ENCODE measurements at regions not wholly inside any gene's neighbourhood (a gene's known extent, or its start where the extent isn't known, plus 50 kb on each side); places are given as distances from the start of the nearest gene placed in this dataset.
"Not testable (repeated sequence)": the region's sequence is repeated elsewhere in the genome, so short reads cannot be mapped to it uniquely, and the experiment has no call there.

DNA sequence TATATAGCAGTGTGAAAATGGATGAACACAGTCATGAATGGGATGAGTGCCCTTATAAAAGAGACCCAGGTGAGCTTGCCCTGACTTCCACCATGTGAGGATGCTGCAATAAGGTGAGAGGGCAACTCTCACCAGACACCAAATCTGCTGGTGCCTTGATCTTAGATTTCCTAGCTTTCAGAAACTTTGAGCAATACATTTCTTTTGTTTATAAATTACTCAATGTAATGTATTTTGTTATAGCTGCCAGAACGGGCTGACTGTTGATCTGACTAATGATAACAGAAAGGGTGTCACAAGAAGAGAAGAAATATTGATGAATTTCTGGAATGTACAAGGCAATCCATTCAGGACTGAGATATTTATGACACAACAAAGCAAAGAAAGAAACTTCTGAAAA, 180.5 kb downstream of the MCHR2 start:
- Histone ChIP-seq H3K36me3 (ENCODE audit: insufficient read depth, low read length) (no peaks in the 10 kb centered on the region), H3K27me3 (ENCODE audit: insufficient read depth, low read length) (no peaks in the 10 kb centered on the region), H3K4me1 (ENCODE audit: insufficient read depth, low read length) (no peaks in the 10 kb centered on the region), H2AFZ (ENCODE audit: low read depth, low read length) (no peak overlapping the region), H3K9me3 (ENCODE audit: low read length) (no peaks in the 10 kb centered on the region), H3K4me3 (ENCODE audit: low read length) (no peak overlapping the region)

DNA sequence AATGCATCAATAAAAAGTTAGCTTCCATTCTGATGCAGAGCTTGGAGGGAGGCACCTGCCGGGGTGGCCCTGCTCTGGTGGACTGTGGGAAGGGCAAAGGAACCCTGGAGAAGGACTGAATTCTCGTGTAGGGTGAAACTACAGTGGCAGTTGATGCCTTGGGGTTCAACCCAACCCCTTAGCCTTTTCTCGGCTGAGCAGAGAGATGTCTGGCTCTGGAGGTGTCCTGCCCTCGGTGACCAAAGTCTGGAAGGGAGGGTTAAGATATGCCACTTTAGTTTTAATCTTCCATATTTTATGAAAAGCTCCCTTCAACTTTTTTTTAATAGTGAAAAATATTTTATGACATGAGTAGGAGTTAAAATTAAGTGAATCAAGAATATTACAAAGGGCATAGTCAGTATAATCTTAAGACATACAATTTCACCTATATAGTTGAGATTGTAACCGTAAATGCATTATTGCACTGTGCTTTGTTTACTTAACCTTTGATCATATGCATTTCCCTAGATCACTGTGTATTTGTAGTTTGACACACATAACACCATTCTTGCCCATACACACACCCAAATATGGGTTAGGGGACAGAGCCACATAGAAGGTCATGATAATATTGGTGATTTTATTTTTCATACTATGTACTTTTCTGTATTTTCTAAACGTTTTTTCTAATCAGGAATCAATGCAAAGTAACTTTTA, 179.6 kb downstream of the MCHR2 start:
- no peaks in the 10 kb centered on the region for H3K4me1 ChIP-seq (ENCODE audit: insufficient read depth, low read length)
- H2AFZ ChIP-seq (ENCODE audit: low read depth, low read length), result no peak overlapping the region
- no peak overlapping the region for H3K4me3 ChIP-seq (ENCODE audit: low read length)
- no peaks in the 10 kb centered on the region for H3K27me3 ChIP-seq (ENCODE audit: insufficient read depth, low read length)
- no peaks in the 10 kb centered on the region for H3K36me3 ChIP-seq (ENCODE audit: insufficient read depth, low read length)
- no peaks in the 10 kb centered on the region for H3K9me3 ChIP-seq (ENCODE audit: low read length)

DNA sequence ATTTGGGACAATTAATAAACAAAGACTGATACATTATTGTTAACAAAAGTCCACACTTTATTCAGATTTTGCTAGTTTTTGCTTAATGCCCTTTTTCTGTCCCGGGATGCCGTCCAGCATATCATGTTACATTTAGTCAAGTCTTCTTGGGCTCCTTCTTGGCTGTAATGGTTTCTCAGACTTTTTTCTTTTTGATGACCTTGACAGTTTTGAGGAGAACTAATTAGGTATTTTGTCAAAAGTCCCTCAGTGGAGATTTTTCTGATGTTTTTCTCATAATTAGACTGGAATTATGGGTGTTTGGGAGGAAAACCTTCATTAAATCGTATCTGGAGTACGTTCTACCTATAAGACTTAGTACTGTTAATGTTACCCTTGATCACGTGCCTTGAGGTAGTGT, 177.2 kb downstream of the MCHR2 start:
- no peaks in the 10 kb centered on the region for H3K27me3 ChIP-seq (ENCODE audit: insufficient read depth, low read length)
- no peak overlapping the region for H2AFZ ChIP-seq (ENCODE audit: low read depth, low read length)
- no peaks in the 10 kb centered on the region for H3K9me3 ChIP-seq (ENCODE audit: low read length)
- H3K4me1 ChIP-seq (ENCODE audit: insufficient read depth, low read length), result no peaks in the 10 kb centered on the region
- no peak overlapping the region for H3K4me3 ChIP-seq (ENCODE audit: low read length)
- H3K36me3 ChIP-seq (ENCODE audit: insufficient read depth, low read length), result no peaks in the 10 kb centered on the region

DNA sequence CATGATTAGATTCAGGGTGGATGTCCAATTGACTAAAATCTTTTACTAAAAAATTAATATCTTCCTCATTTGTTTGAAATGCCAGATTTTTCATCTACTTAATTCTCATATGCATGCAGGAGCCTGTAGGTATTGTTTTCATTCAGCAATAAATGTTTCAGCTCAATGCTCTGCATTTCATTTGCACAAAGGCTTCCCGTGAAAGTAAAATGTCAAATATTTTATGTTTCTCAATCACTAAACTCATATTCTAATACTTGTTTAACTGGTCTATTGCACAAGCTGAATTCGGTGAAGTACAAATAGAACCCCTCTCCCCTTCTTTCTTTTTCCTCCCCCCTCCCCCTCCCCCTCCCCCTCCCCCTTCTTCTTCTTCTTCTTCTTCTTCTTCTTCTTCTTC, 175.9 kb downstream of the MCHR2 start:
- no peaks in the 10 kb centered on the region for H3K36me3 ChIP-seq (ENCODE audit: insufficient read depth, low read length)
- peaks cover 4% of the 10 kb centered on the region for H3K27me3 ChIP-seq (ENCODE audit: insufficient read depth, low read length)
- H3K4me1 ChIP-seq (ENCODE audit: insufficient read depth, low read length), result peaks cover 3% of the 10 kb centered on the region
- H2AFZ ChIP-seq (ENCODE audit: low read depth, low read length), result no peak overlapping the region
- H3K9me3 ChIP-seq (ENCODE audit: low read length), result no peaks in the 10 kb centered on the region
- no peak overlapping the region for H3K4me3 ChIP-seq (ENCODE audit: low read length)

DNA sequence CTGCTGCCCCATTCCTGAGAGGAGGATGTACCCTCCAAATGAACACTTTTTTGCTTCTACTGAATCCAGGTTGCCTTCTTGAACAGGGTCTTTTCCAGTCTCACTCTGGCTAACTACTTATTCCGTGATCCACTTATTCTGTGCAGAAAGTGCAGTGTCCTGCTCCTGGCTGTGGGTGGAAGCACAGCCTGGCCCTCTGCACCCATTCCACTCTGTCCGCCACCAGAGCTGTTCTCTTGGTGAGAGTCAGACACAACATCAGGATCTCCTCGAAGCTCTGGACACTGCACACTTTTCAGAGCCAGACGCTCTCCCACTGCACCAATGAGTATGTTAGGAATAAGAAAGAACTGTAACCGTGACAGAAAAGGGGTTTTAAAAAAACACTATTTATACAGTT, 174.2 kb downstream of the MCHR2 start:
- Histone ChIP-seq H3K27me3 (ENCODE audit: insufficient read depth, low read length) (peaks cover 4% of the 10 kb centered on the region), H3K9me3 (ENCODE audit: low read length) (no peaks in the 10 kb centered on the region), H2AFZ (ENCODE audit: low read depth, low read length) (no peak overlapping the region), H3K4me3 (ENCODE audit: low read length) (no peak overlapping the region), H3K4me1 (ENCODE audit: insufficient read depth, low read length) (peaks cover 4% of the 10 kb centered on the region), H3K36me3 (ENCODE audit: insufficient read depth, low read length) (no peaks in the 10 kb centered on the region)

DNA sequence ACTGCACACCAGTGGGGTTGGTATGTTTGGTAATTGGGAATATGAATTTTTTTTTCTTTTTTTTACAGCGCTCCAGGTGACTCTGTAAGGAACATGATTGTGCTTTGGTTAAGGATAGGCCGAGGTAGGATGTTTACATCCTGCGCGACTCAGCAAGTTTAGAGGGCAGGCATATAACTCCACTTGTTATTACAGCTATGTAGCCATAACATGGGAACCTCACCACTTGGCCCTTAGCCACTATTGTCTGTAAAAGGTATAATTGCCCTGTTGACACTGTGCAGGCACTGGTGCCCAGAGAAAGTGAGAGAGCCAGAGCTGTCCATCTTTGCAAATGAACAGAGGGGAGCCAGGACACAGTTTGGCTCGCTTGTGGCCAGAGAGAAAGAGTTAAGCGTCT, 172.9 kb downstream of the MCHR2 start:
- Histone ChIP-seq H3K4me3 (ENCODE audit: low read length) (no peak overlapping the region), H3K9me3 (ENCODE audit: low read length) (no peaks in the 10 kb centered on the region), H3K27me3 (ENCODE audit: insufficient read depth, low read length) (peaks cover 4% of the 10 kb centered on the region), H3K4me1 (ENCODE audit: insufficient read depth, low read length) (peaks cover 4% of the 10 kb centered on the region), H2AFZ (ENCODE audit: low read depth, low read length) (no peak overlapping the region), H3K36me3 (ENCODE audit: insufficient read depth, low read length) (no peaks in the 10 kb centered on the region)

DNA sequence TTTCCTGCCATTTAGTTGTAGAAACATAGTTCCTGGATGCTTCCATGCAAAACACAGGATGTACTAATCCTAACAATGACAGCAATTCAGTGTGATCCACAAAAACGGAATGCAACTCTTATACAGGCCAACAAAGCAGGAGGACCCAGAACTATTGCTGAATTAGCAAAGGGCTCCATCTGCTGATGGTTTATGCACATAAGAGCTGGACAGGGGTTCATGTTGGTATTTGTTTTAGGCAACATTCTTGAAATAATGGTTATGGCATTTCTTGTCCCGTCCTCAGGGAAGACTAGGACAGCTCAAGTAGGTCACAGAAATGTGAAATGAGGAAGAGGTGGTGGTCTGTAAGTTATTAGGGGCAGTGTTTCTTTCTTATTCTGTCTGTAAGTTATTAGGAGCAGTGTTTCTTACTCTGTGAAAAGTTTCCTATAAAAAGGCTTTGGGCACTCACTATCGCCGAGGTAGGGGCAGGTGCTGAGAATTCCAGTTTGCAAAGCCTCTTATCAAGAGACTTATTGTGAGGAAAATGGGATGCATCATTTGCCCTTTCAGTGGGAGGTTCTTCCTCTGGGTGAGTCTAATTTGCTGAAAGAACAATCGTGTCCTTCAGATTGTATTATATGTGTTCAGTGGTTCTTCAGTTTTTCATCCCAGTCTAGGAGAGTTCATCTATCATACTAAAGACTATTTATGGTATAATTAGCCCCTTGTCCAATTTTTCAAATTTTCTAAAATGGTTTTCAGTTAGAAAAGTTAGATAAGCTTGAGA, 171.1 kb downstream of the MCHR2 start:
- Histone ChIP-seq H3K4me3 (ENCODE audit: low read length) (peak overlapping the region; percentile 33), H3K4me1 (ENCODE audit: insufficient read depth, low read length) (peaks cover 4% of the 10 kb centered on the region), H3K9me3 (ENCODE audit: low read length) (no peaks in the 10 kb centered on the region), H3K36me3 (ENCODE audit: insufficient read depth, low read length) (no peaks in the 10 kb centered on the region), H2AFZ (ENCODE audit: low read depth, low read length) (peak overlapping the region; percentile 51), H3K27me3 (ENCODE audit: insufficient read depth, low read length) (peaks cover 4% of the 10 kb centered on the region)

DNA sequence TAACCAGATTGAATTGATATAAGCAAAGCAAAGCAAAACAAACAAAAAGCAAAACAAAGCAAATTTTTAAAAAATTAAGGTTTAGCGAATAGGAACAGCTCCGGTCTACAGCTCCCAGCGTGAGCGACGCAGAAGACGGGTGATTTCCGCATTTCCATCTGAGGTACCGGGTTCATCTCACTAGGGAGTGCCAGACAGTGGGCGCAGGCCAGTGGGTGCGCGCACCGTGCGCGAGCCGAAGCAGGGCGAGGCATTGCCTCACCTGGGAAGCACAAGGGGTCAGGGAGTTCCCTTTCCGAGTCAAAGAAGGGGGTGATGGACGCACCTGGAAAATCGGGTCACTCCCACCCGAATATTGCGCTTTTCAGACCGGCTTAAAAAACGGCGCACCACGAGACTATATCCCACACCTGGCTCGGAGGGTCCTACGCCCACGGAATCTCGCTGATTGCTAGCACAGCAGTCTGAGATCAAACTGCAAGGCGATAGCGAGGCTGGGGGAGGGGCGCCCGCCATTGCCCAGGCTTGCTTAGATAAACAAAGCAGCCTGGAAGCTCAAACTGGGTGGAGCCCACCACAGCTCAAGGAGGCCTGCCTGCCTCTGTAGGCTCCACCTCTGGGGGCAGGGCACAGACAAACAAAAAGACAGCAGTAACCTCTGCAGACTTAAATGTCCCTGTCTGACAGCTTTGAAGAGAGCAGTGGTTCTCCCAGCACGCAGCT, 170.3 kb downstream of the MCHR2 start:
- H3K27me3 ChIP-seq (ENCODE audit: insufficient read depth, low read length); H3K4me1 ChIP-seq (ENCODE audit: insufficient read depth, low read length); H3K36me3 ChIP-seq (ENCODE audit: insufficient read depth, low read length); H3K9me3 ChIP-seq (ENCODE audit: low read length): not testable (repeated sequence)
- Histone ChIP-seq H2AFZ (ENCODE audit: low read depth, low read length) (peak overlapping the region; percentile 51), H3K4me3 (ENCODE audit: low read length) (peak overlapping the region; percentile 33)

DNA sequence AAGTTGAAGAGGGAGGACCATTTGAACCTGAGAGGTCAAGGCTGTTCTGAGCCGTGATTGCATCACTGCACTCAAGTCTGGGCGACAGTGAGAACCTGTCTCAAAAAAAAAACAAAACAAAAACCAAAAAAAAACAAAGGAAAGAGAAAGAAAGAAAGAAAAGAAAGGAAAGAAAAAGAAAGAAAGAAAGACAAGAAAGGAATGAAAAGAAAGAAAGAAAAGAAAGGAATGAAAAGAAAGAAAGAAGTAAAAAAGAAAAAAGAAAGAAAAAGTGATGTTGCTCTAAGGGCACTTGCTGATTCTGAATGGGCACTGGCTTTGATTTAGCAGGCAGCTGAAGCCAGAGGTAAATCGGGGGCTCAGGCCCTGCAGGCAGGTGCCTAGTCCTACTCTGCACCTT, 161.0 kb downstream of the MCHR2 start:
- Histone ChIP-seq H3K4me1 (ENCODE audit: insufficient read depth, low read length) (peaks cover 2% of the 10 kb centered on the region), H3K9me3 (ENCODE audit: low read length) (no peaks in the 10 kb centered on the region), H3K4me3 (ENCODE audit: low read length) (no peak overlapping the region), H3K27me3 (ENCODE audit: insufficient read depth, low read length) (peaks cover 5% of the 10 kb centered on the region), H3K36me3 (ENCODE audit: insufficient read depth, low read length) (no peaks in the 10 kb centered on the region), H2AFZ (ENCODE audit: low read depth, low read length) (no peak overlapping the region)

DNA sequence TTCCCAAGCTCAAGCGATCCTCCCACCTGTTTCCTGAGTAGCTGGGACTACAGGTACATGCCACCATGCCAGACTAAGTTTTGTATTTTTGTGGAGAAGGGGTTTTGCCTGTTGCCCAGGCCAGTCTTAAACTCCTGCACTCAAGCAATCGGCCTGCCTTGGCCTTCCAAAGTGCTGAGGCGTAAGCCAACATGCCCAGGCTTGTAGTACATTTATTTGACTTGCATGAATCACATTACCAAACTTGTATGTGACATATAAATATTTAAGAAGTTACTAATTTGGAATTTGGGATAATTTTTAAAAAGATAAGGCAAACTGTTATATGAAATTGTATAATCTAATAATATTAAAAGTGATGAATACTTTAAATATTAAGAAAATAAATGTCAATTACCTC, 157.6 kb downstream of the MCHR2 start:
- Histone ChIP-seq H3K36me3 (ENCODE audit: insufficient read depth, low read length) (no peaks in the 10 kb centered on the region), H3K9me3 (ENCODE audit: low read length) (no peaks in the 10 kb centered on the region), H3K4me1 (ENCODE audit: insufficient read depth, low read length) (peaks cover 2% of the 10 kb centered on the region), H3K27me3 (ENCODE audit: insufficient read depth, low read length) (peaks cover 5% of the 10 kb centered on the region), H2AFZ (ENCODE audit: low read depth, low read length) (no peak overlapping the region), H3K4me3 (ENCODE audit: low read length) (no peak overlapping the region)

DNA sequence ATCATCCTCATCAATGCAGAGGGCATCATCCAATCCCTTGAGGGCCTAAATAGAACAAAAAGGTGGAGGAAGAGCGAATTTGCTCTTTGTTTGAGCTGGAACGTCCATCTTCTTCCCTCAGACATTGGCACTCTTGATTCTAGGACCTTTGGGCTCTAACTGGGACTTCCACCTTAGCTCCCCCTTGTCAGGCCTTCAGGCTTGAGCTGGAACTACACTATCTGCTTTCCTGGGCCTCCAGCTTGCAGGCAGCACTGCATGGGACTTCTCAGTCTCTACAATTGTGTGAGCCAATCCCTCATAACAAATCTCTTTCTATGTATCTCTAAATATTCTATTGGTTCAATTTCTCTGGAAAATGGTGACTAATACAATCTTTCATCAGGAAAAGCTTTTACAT, 155.4 kb downstream of the MCHR2 start:
- H3K4me3 ChIP-seq (ENCODE audit: low read length), result no peak overlapping the region

DNA sequence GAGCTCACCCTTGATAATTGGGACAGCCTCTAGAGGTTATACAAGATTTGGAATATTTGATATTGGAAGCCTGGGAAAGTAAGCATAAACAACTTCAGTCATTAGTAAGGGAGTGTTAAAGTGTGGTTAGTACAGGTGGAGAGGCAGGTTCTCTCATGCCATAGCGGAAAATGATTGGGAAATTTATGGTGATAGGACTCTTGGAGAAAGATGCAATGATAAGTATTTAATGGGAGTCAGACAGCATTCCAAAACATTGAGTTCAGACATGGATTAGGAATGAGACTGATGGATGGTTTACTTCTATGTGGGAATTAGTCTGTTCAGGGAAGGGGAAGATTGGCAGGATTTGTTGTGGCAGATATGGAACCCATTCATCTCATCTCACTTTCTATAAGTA, 152.7 kb downstream of the MCHR2 start:
- Histone ChIP-seq H3K9me3 (ENCODE audit: low read length) (no peaks in the 10 kb centered on the region), H3K4me3 (ENCODE audit: low read length) (no peak overlapping the region), H2AFZ (ENCODE audit: low read depth, low read length) (no peak overlapping the region), H3K27me3 (ENCODE audit: insufficient read depth, low read length) (no peaks in the 10 kb centered on the region), H3K4me1 (ENCODE audit: insufficient read depth, low read length) (peaks cover 2% of the 10 kb centered on the region), H3K36me3 (ENCODE audit: insufficient read depth, low read length) (no peaks in the 10 kb centered on the region)

More for the DNA sequence above, 155.4 kb downstream of the MCHR2 start:
- H3K36me3 ChIP-seq (ENCODE audit: insufficient read depth, low read length), result no peaks in the 10 kb centered on the region
- peaks cover under 1% of the 10 kb centered on the region for H3K27me3 ChIP-seq (ENCODE audit: insufficient read depth, low read length)
- H3K9me3 ChIP-seq (ENCODE audit: low read length), result no peaks in the 10 kb centered on the region
- H3K4me1 ChIP-seq (ENCODE audit: insufficient read depth, low read length), result peaks cover 2% of the 10 kb centered on the region
- no peak overlapping the region for H2AFZ ChIP-seq (ENCODE audit: low read depth, low read length)

DNA sequence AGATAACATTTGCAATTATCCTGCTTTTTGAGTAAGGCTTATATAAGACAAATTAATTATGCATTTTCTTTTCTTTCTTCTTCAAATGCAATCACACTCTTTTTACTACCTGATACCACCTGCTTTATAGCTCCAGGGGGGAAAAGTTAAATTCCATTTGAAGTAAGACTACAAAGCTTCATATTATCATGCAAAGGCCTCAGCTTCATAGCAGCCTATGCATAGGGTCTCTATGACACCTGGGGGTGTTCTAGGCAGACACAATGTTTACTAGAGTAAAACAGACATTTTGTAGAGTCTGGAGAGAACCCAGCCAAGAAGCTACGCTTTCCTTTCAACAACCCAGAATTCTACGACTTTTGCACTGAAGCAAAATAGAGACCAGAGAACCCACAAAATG, 148.0 kb downstream of the MCHR2 start:
- Histone ChIP-seq H3K4me3 (ENCODE audit: low read length) (no peak overlapping the region), H3K4me1 (ENCODE audit: insufficient read depth, low read length) (no peaks in the 10 kb centered on the region), H3K36me3 (ENCODE audit: insufficient read depth, low read length) (no peaks in the 10 kb centered on the region), H3K9me3 (ENCODE audit: low read length) (no peaks in the 10 kb centered on the region), H2AFZ (ENCODE audit: low read depth, low read length) (no peak overlapping the region), H3K27me3 (ENCODE audit: insufficient read depth, low read length) (no peaks in the 10 kb centered on the region)
